HG02763 (cell line): ENCODE measurements at regions not wholly inside any gene's neighbourhood (a gene's known extent, or its start where the extent isn't known, plus 50 kb on each side); places are given as distances from the start of the nearest gene placed in this dataset.

ENCODE experiments used
- ATAC-seq: cut with Tn5 transposase; IDR thresholded peaks from one replicate; pipeline ENCODE4 v1.9.1; 2021; ENCODE audit warnings: mild to moderate bottlenecking, moderate library complexity; ENCODE audit not compliant: unreplicated experiment

GRCh38 chr10:113252650-113253618 is 299.9 kb upstream of the HABP2 start:
- ATAC-seq = no peak

- ATAC-seq = no peak
These were observed 293.2 kb upstream of the HABP2 start for GRCh38 chr10:113259576-113260226.

- no peak for ATAC-seq
These were observed 291.7 kb upstream of the HABP2 start for GRCh38 chr10:113261161-113261560.

DNA sequence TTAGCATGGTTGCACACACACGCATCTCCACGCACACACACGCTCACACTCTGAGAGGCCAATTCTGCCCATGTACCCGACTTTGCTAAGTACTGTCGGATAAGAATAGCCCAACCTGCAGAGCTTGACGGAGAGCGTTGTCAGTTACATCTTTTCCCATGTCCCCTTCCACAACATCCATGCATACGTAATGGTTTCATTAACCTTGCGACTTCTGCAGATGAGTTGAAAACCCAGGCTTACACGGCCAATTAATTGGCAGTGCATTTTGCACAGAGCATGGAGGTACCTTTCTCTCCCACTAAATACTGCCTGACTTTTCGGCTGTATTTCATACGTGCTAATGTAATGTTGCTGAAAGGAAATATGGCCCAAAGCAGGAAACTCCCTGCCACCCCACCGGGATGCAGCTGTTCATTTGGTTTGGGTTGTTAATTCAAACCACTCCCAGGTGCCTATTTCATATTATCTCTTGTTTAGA is 291.2 kb upstream of the HABP2 start:
- no peak for ATAC-seq

DNA sequence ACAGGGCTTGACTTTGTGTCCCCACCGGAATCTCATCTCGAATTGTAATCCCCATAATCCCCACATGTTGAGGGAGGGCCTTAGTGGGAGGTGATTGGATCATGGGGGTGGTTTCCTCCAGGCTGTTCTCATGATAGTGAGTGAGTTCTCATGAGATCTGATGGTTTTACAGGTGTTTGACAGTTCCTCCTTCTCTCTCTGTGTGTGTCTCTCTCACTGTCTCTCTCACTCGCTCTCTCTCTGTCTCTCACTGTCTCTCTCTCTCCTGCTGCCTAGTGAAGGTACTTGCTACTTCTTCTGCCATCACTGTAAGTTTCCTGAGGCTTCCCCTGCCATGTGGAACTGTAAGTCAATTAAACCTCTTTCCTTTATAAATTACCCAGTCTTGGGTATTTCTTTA is 289.8 kb upstream of the HABP2 start:
- ATAC-seq = no peak

DNA sequence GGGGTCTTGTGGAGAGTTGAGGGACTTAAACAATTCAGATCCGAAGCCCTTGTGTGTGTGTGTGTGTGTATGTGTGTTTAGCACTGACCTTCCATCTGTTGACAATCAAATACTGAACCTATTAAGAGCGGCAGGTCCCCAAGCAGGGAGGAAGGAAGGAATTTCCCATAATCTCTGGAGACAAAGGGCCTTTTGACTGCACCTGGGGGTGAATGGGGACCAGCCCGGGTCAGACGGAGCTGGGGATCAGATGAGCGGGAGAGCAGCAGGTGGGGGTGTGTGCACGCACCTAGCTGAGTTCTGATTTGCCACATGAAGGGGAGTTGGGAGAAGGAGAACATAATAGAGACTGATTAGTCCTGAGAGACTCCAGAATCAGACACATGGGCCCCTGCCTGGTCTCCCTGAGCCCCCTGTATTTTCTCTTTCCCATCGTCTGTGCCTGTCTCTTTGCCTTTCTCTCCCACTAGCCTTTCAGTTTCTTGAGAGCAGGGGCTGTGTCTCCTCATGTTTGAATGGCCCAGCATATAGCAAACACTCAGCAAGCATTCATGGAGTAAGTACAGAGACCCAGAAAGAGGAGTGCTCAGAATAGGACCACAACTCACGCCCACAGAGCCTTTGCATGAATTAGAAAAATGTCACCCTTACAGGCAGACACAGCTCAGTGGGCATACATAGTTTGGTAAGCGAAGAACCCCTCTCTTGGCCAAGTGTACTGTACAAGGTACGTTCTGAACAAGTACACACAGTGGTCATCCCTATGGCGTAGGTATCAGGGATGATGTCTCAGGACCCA is 288.3 kb upstream of the HABP2 start:
- no peak for ATAC-seq

GRCh38 chr10:113266147-113266546 is 286.7 kb upstream of the HABP2 start:
- no peak for ATAC-seq

DNA sequence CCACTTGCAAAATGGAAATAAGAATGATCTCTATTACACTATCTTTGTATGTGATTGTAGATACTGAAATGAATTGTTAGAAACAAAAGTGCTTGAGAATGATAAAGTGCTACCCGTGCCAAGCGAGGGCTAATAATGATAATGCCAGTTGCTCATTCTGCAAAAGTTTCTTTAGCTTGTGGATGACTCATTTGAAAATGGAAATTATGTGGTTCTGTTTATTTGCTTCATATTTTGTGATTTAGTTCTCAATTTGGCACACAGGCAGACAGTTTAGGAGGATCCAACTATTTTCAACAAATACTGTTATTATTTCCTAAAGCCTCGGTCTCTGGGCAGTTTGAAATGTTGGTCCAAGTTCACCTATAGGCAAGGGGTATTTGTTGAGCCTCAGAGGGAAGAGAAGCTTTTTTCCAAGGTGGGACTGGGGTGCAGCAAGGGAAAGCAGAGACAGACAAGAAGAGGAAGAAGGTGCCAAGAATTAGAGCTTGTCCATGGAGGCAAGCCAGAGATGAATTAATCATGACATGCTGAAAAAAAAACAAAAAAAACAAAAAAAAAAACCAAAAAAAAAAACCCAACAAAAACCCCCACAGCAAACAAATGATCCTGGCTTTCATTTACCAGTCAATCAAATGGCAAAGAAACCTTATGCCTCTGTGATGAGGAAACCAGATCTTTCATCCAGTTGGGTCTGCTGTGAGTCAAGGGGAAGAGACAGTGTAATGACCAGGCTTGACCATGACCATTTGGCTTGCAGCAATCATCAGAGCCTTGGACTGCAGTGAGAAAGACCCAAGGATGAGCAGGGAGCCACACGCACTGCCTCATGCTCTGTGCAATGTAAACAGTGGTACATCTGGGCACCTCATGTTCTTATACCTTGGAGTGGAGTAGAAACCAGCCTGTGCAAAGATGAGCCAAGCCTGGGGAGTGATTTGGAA is 285.0 kb upstream of the HABP2 start:
- no peak for ATAC-seq

- ATAC-seq = no peak
These were observed 283.5 kb upstream of the HABP2 start for GRCh38 chr10:113269333-113269732.

GRCh38 chr10:113272511-113272910 is 280.3 kb upstream of the HABP2 start:
- no peak for ATAC-seq

GRCh38 chr10:113273181-113274163 is 279.4 kb upstream of the HABP2 start:
- no peak for ATAC-seq

DNA sequence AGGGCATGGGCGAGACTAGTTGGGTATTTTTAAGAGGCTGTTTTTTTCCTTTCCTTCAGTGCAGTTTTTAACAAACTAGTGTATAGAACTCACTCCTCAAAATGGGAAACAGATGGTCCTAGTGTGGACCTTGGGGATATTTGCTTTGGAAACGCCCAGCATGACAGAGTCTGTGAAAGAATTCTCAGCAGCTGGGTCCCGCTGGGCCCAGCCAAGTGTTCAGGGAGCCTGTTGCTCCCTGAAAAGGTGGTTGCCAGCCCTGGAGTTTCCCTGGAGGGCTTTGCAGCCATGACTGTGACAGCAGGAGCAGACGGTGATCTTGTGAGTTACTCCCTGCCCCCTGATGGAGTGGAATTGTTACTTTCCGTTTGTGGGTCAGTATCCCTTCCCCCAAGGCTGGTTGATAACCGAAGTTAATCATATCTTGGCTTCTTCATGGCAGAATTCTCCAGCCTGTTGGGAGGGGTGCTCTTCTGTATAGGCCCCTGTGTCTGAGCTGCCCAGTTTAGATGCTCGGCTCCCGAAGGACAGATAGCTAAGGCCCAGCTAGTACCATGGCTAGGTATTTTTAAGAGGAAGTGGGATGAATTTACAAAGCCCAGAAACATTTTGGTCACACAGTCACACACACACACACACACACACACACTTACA is 278.6 kb upstream of the HABP2 start:
- no peak for ATAC-seq

DNA sequence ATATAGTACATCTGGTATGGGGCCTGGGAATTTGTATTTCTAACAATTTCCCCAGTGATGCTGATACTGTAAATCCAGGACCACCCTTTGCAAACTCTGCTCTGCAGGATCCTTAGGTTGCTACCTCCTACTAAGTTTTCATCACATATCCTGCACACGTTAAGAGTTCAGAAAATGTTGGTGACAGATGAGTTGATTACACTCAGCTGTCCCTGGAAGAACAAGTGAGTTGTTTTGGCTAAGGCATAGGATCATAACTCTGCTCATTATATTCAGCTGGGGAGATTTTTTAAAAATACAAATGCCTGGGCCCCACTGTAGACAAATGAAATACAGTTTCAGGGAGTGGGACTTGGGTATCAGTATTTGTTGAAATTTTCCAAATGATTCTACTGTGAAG is 274.6 kb upstream of the HABP2 start:
- no peak for ATAC-seq

- ATAC-seq = no peak
These were observed 274.2 kb upstream of the HABP2 start for GRCh38 chr10:113278664-113279063.

DNA sequence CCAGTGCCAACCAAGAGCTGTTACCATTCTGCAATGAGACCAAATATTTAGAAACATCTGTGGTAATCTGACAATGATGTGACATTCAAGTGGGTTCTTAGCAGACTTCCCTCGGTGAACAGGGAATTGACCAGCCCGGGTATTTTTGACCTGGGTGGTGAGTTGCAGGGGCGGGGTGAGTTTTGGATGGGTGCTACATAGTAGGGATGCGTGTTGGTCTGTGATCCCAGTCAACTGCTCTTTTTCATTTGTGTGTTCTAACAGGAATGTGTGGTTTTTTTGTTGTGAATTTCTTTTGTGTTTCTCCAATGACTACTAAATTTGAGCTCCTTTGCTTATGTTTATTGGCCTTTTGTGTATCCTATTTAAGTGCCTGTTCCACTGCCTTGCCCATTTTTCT is 273.6 kb upstream of the HABP2 start:
- no peak for ATAC-seq

DNA sequence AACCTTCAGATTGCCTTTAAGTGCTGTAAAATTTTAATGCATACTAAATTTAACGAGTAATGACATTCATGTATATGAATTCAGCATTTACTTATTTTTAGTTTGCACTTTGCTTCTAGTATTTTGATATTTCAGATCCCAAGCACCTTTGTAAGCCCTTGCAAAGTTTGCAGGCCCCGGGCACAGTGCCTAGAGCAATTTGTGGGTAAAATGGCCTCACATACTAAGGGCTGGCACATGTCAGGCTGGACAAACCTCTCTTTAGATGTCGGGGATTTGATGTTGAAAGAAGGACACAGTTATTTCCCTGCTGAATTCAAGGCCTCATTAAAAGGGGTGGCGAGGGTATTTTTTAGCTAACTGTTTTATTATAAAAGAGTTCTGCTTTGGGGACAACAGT is 270.3 kb upstream of the HABP2 start:
- ATAC-seq = no peak

DNA sequence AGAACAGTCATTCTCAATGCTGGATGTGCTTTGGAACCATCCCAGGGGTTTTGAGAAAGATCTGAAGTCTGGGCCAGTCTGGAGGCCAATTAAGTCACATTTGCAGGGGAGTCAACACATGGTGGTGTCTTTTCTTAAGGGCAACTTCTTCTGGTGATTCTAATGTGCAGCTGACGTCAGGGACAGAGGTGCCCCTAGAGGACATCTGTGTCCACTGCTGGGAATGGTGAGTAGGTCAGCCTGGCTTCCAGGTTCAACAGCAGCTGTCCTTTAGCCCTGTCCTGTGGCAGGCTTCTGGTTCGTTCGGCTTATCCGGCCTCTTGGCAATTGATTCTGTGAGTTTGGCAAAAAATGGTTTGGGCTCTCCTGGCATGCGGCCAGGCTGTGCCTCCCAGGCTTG is 269.7 kb upstream of the HABP2 start:
- ATAC-seq = no peak

DNA sequence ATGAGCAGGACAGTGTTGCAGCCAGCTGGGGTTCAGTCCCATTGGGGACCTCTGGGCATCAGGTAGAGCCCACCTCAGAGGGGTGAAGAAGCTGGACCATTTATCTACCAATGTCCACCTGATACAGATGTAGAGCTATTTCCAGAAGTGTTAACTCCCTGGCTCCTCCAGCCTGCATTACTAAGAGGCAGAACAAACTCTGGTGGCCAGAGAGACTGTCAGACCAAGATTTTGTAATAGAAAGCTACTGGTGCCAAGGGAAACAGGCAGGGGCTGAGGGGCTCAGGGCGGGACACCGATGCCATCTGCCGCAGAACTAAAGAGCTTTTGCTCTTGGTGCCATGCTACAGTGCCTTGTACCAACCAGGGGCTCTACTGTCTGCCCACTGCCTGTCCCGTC is 268.2 kb upstream of the HABP2 start:
- ATAC-seq = no peak

DNA sequence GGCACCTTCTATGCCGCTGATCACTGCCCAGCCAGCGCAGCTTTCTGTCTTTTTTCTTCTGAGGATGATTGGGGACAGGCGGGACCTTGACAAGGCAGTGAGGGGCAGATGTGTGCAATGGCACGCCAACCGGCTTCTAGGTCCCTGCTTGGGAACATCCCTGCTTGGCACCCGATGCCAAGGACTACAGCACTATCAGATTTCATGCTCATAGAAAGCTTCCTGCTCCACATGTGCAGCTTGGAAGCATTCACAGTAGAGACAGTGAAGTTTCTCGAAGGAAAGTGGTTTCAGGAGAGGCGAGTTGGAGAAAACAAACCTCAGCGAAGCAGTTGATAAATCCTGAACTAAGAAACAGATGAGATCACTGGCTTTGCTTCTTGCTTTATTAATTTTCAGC is 267.5 kb upstream of the HABP2 start:
- no peak for ATAC-seq
